ENCODE measurements at regions not wholly inside any gene's neighbourhood (a gene's known extent, or its start where the extent isn't known, plus 50 kb on each side); places are given as distances from the start of the nearest gene placed in this dataset.
"Not testable (repeated sequence)": the region's sequence is repeated elsewhere in the genome, so short reads cannot be mapped to it uniquely, and the experiment has no call there.

DNA sequence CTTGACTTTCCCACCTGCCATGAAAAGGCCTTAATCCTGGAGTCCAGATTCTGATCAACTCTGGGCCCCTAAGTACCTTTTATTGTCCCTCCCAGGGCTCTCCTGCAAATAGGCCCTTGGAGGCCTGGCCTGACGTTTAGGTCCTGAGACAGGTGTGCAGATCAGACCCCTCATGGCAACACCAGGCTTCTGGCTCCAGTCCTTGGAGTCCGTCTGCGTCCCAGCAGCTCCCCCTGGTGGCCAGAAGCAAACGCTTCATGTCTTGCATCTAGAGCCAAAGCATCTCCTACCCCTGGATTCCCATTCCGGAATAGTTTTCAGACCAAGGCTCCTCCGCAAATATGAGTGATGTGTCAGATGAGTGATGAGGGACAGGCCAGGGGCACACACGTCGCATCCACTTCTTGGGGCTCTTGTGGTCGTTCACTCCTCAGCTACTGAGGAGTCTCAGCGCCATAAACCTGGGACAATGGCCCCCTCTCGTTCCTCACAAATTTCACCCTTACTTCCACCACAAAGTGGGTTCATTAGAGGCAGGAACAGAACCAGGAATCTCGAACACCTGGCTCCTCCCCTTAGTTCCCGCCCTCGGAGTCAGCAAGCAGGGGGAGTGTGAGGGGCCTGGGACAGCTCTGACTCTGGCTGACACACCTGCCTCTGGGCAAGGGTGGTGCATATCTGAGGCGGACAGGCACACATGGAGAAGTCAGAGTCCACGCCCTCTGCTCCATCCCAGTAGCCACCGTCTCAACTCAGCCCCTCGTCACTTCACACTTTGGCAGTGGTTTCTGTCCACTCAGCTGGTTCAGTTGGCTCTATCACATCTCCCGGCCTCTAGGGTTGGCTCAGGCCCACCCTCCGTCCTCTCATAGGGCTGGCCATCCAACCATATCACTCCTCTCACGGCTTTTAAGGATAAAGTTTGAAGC lies 77.9 kb upstream of the PWP1 start:
- DNase-seq = peak; percentile 74

- DNase-seq = not testable (repeated sequence)
These were observed 76.8 kb upstream of the PWP1 start for GRCh38 chr12:107608779-107609178.

GRCh38 chr12:107610021-107610859 lies 75.4 kb upstream of the PWP1 start:
- peak; percentile 4 for DNase-seq

DNA sequence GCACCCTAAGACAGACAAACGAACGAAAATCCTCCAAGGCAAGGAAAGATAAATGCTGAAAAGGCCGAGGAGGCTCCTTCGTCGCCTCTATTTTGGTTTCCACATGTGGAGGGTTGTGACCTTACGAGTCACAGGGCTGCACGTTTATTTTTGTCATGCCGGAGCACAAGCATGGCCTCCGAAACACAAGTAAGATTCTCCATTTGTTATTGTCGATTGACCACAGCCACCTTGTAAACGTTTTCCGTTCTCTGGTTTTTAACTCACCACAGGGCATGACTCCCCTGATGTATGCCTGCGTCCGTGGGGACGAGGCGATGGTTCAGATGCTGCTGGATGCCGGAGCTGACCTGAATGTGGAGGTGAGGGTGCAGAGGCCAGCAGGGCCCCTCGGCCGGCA lies 73.1 kb upstream of the PWP1 start:
- no peak for DNase-seq

DNA sequence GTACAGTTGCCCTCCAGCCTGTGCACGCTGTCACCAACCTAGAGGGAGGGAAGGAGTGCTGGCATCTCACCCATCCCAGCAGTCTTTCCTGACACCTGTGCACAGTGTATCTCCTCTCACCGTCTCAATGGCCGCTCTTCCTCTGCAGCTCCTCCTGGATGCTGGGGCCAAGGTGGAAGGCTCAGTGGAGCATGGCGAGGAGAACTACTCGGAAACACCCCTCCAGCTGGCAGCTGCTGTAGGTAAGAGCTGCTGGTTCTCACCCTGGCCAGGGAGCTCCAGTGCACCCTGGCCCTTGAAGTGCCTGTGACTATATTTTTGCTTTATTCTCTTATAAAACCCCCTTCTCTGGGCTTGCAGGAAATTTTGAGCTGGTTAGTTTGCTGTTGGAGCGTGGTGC lies 68.7 kb upstream of the PWP1 start:
- DNase-seq = no peak

- no peak for DNase-seq
These were observed 67.5 kb upstream of the PWP1 start for GRCh38 chr12:107618106-107618505.

GRCh38 chr12:107619831-107620230 lies 65.8 kb upstream of the PWP1 start:
- DNase-seq = no peak

GRCh38 chr12:107622001-107622400 lies 63.6 kb upstream of the PWP1 start:
- no peak for DNase-seq

GRCh38 chr12:107624493-107624892 lies 61.1 kb upstream of the PWP1 start:
- DNase-seq = no peak

GRCh38 chr12:107631715-107632114 lies 53.9 kb upstream of the PWP1 start:
- no peak for DNase-seq

- no peak for DNase-seq
These were observed 53.4 kb upstream of the PWP1 start for GRCh38 chr12:107632246-107632645.

- DNase-seq = no peak
These were observed 51.1 kb upstream of the PWP1 start for GRCh38 chr12:107634530-107634929.

GRCh38 chr12:107635139-107635538 lies 50.5 kb upstream of the PWP1 start:
- no peak for DNase-seq

All from CD4-positive, alpha-beta T cell treated with Interleukin-12 subunit alpha and Interleukin-12 subunit beta, for 1 hour (primary cell).